ENCODE measurements at regions not wholly inside any gene's neighbourhood (a gene's known extent, or its start where the extent isn't known, plus 50 kb on each side); places are given as distances from the start of the nearest gene placed in this dataset.

GRCh38 chr2:149664896-149665295, 77.3 kb upstream of the MMADHC start:
- Histone ChIP-seq H3K27me3 (ENCODE audit: insufficient read depth, low read length) (no peaks in the 10 kb centered on the region), H3K79me2 (ENCODE audit: insufficient read depth, low read length) (no peaks in the 10 kb centered on the region), H4K8ac (replicated peaks; ENCODE audit: insufficient read length, low read depth, low read length) (no peak overlapping the region), H3K4me2 (ENCODE audit: insufficient read depth, insufficient read length, low read length) (no peak overlapping the region), H3K14ac (ENCODE audit: insufficient read depth, low read length) (no peak overlapping the region), H3K79me1 (ENCODE audit: insufficient read depth, low read depth, low read length, poor library complexity, severe bottlenecking) (no peaks in the 10 kb centered on the region), H3K27ac (ENCODE audit: insufficient read length, low read depth, low read length) (no peak overlapping the region), H3K9ac (ENCODE audit: extremely low read depth, insufficient read length, low read length) (no peak overlapping the region), H3K4me1 (ENCODE audit: insufficient read depth, low read length) (no peaks in the 10 kb centered on the region), H2BK15ac (ENCODE audit: low read depth, low read length) (no peak overlapping the region), H4K5ac (ENCODE audit: insufficient read length, low read depth, low read length) (no peak overlapping the region), H2BK12ac (ENCODE audit: insufficient read length, low read depth, low read length) (no peak overlapping the region), H2BK5ac (ENCODE audit: insufficient read length, low read length) (no peak overlapping the region), H2AFZ (ENCODE audit: low read length) (no peak overlapping the region), H3K4ac (ENCODE audit: low read depth, low read length) (no peak overlapping the region), H3K18ac (ENCODE audit: insufficient read length, low read depth, low read length) (no peak overlapping the region), H3K23ac (ENCODE audit: insufficient read length, low read depth, low read length) (no peak overlapping the region), H3K9me3 (ENCODE audit: control insufficient read depth, low read depth, low read length) (no peaks in the 10 kb centered on the region), H3K23me2 (ENCODE audit: insufficient read length, low read depth, low read length, poor library complexity, severe bottlenecking) (no peaks in the 10 kb centered on the region), H2BK120ac (ENCODE audit: low read depth, low read length, poor library complexity, severe bottlenecking) (no peak overlapping the region), H3K56ac (ENCODE audit: insufficient read length, low read depth, low read length) (no peak overlapping the region), H4K20me1 (ENCODE audit: control insufficient read depth, insufficient read depth, insufficient read length) (no peaks in the 10 kb centered on the region), H2AK5ac (ENCODE audit: insufficient read length, low read length) (no peak overlapping the region), H3T11ph (ENCODE audit: low read length) (no peak overlapping the region), H4K91ac (ENCODE audit: insufficient read length, low read depth, low read length) (no peak overlapping the region), H2BK20ac (ENCODE audit: low read depth, low read length, poor library complexity, severe bottlenecking) (no peak overlapping the region)
- H3K27ac Mint-ChIP-seq, result no peak overlapping the region
- peaks cover 0 to 4% of the 10 kb centered on the region in 2 experiments; a peak in 1 of 5 replicates for H3K9me3 Mint-ChIP-seq
- no peak overlapping the region for H3K4me3 Mint-ChIP-seq
- DNase-seq, result no peak
- H3K4me1 Mint-ChIP-seq, result peaks cover 9 to 11% of the 10 kb centered on the region in 2 experiments
- H3K36me3 Mint-ChIP-seq (ENCODE audit: insufficient read depth in 1 of 3, low read depth in 3 of 3), result no peaks in the 10 kb centered on the region
- TF ChIP-seq CTCF (conservative IDR thresholded peaks at IDR 0.05), result no peak
- no CpG with 5 or more reads among the region's 3 CpGs for WGBS (ENCODE audit: extremely low coverage, insufficient read length, low lambda C conversion rate)
- H3K27me3 Mint-ChIP-seq (ENCODE audit: low read depth), result no peaks in the 10 kb centered on the region
